SK-N-SH treated with all-trans-retinoic acid at 6 μM for 48 hours (cell line): ENCODE measurements at regions not wholly inside any gene's neighbourhood (a gene's known extent, or its start where the extent isn't known, plus 50 kb on each side); places are given as distances from the start of the nearest gene placed in this dataset.

ENCODE experiments used
- ATAC-seq: fragments of 200-7000 bp; cut with Tn5 transposase; 3 replicates; pipeline ENCODE4 v1.9.1; 2020; ENCODE audit warnings: mild to moderate bottlenecking, moderate library complexity
- ARNTL ChIP-seq: fragments of 450-650 bp; formaldehyde crosslinking; IDR thresholded peaks from 2 replicates; pipeline ENCODE4 v1.5.0; 2020; ENCODE audit warnings: low read depth, mild to moderate bottlenecking, moderate library complexity, borderline replicate concordance
- BACH2 ChIP-seq: fragments of 250-450 bp; sonication (Bioruptor Pico); IDR thresholded peaks from 2 replicates; pipeline ENCODE4 v1.9.0; 2021; ENCODE audit warnings: mild to moderate bottlenecking, borderline replicate concordance
- CSDC2 ChIP-seq: fragments of 250-450 bp; sonication (Bioruptor Pico); IDR thresholded peaks from 2 replicates; pipeline ENCODE4 v1.5.0; 2020; ENCODE audit warnings: mild to moderate bottlenecking, moderate library complexity
- ESRRG ChIP-seq: fragments of 250-450 bp; sonication (Bioruptor Pico); IDR thresholded peaks from 2 replicates; pipeline ENCODE4 v1.6.1; 2021; ENCODE audit warnings: mild to moderate bottlenecking
- GLIS3 ChIP-seq: fragments of 250-450 bp; sonication (Bioruptor Pico); IDR thresholded peaks from 2 replicates; pipeline ENCODE4 v1.5.0; 2020; ENCODE audit warnings: mild to moderate bottlenecking, moderate library complexity
- ISL1 ChIP-seq: fragments of 250-450 bp; sonication (Bioruptor Pico); IDR thresholded peaks from 2 replicates; pipeline ENCODE4 v2.1.2; 2022; ENCODE audit warnings: mild to moderate bottlenecking, moderate library complexity
- OSR1 ChIP-seq: fragments of 250-450 bp; sonication (Bioruptor Pico); IDR thresholded peaks from 2 replicates; pipeline ENCODE4 v1.8.0; 2022; ENCODE audit warnings: moderate library complexity, mild to moderate bottlenecking, inconsistent platforms
- PPARA ChIP-seq: fragments of 250-450 bp; sonication (Bioruptor Pico); IDR thresholded peaks from 2 replicates; pipeline ENCODE4 v1.5.0; 2020; ENCODE audit warnings: mild to moderate bottlenecking, borderline replicate concordance
- RARB ChIP-seq: fragments of 250-450 bp; sonication (Bioruptor Pico); IDR thresholded peaks from 2 replicates; pipeline ENCODE4 v1.8.0; 2021; ENCODE audit warnings: mild to moderate bottlenecking, moderate library complexity
- SNAI2 ChIP-seq: fragments of 250-450 bp; sonication (Bioruptor Pico); IDR thresholded peaks from 2 replicates; pipeline ENCODE4 v1.5.0; 2020; ENCODE audit warnings: mild to moderate bottlenecking, moderate library complexity
- TOX ChIP-seq: fragments of 250-450 bp; sonication (Bioruptor Pico); IDR thresholded peaks from 2 replicates; pipeline ENCODE4 v1.8.0; 2021; ENCODE audit warnings: mild to moderate bottlenecking, moderate library complexity, borderline replicate concordance
- ZC3H10 ChIP-seq: fragments of 250-450 bp; sonication (Bioruptor Pico); IDR thresholded peaks from 2 replicates; pipeline ENCODE4 v1.5.1; 2021; ENCODE audit warnings: mild to moderate bottlenecking, moderate library complexity
- ZFP3 ChIP-seq: fragments of 250-450 bp; sonication (Bioruptor Pico); IDR thresholded peaks from 2 replicates; pipeline ENCODE4 v1.5.0; 2020; ENCODE audit warnings: mild to moderate bottlenecking, moderate library complexity
- ZFP30 ChIP-seq: fragments of 450-650 bp; formaldehyde crosslinking; IDR thresholded peaks from 2 replicates; pipeline ENCODE4 v1.5.0; 2022; ENCODE audit warnings: mild to moderate bottlenecking, moderate library complexity
- ZNF70 ChIP-seq: fragments of 450-650 bp; formaldehyde crosslinking; IDR thresholded peaks from 2 replicates; pipeline ENCODE4 v1.5.0; 2020; ENCODE audit warnings: mild to moderate bottlenecking, moderate library complexity
- ZNF8 ChIP-seq: fragments of 450-650 bp; formaldehyde crosslinking; IDR thresholded peaks from 2 replicates; pipeline ENCODE4 v1.5.0; 2020; ENCODE audit warnings: mild to moderate bottlenecking, moderate library complexity
- TF ChIP-seq, protein P1 (sequence below): fragments of 250-450 bp; sonication (Bioruptor Pico); IDR thresholded peaks from 2 replicates; pipeline ENCODE4 v1.5.1; 2021; ENCODE audit warnings: mild to moderate bottlenecking, moderate library complexity
- TF ChIP-seq, protein P2 (sequence below): fragments of 250-450 bp; sonication (Bioruptor Pico); IDR thresholded peaks from 2 replicates; pipeline ENCODE4 v1.5.0; 2020; ENCODE audit warnings: mild to moderate bottlenecking, moderate library complexity
- TF ChIP-seq, protein P3 (sequence below): fragments of 250-450 bp; sonication (Bioruptor Pico); IDR thresholded peaks from 2 replicates; pipeline ENCODE4 v1.8.0; 2021; ENCODE audit warnings: low read depth, mild to moderate bottlenecking, moderate library complexity, borderline replicate concordance
- TF ChIP-seq, protein P4 (sequence below): fragments of 250-450 bp; sonication (Bioruptor Pico); IDR thresholded peaks from 2 replicates; pipeline ENCODE4 v1.8.0; 2020; ENCODE audit warnings: mild to moderate bottlenecking, moderate library complexity, borderline replicate concordance
- TF ChIP-seq, protein P5 (sequence below): fragments of 250-450 bp; sonication (Bioruptor Pico); IDR thresholded peaks from 2 replicates; pipeline ENCODE4 v1.5.1; 2020; ENCODE audit warnings: low read depth, mild to moderate bottlenecking, moderate library complexity

DNA sequence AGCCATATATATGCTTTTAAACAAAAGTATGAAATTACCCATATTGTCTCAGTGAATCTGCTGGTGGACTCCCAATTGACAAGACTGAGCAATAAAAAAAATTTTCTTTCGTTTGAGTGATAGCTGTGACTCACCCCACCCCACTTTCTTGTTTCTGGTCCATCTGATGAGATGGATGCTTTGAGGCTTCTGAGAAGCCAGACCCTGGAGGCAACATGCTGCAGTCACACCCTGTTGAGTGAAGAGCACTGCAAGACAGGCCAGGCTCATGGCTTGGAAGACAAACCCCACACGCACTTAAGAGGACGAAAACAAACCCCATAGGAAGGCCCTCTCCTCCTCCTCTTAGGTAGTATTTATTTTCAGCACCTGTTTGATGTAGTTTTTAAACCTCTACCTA, 276.0 kb upstream of the TTC14 start:
- no peak for ATAC-seq
- no peak for TF ChIP-seq ZNF70 (CRISPR knock-in tag)
- TF ChIP-seq SNAI2, result no peak
- no peak for TF ChIP-seq RARB (CRISPR knock-in tag)
- TF ChIP-seq TOX (CRISPR knock-in tag), result no peak

DNA sequence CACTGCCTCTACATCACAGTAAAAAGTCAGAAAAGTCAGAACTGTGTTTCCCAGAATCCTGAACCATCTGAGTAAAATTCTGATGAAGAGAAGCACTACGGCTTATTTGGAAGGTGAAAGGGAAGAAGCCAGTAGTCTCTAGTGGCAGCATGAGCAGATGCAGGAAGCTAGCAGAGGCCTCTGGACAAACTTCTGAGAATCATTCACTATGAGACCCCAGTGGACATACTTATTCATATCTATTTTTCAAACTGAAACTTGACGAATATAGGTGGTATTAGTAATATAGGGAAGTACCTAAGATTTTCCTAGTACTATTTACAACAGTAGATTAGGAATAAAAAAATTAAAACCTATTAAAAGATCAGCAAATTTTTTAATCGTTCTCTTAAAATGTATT, 272.8 kb upstream of the TTC14 start:
- TF ChIP-seq, protein P1, sequence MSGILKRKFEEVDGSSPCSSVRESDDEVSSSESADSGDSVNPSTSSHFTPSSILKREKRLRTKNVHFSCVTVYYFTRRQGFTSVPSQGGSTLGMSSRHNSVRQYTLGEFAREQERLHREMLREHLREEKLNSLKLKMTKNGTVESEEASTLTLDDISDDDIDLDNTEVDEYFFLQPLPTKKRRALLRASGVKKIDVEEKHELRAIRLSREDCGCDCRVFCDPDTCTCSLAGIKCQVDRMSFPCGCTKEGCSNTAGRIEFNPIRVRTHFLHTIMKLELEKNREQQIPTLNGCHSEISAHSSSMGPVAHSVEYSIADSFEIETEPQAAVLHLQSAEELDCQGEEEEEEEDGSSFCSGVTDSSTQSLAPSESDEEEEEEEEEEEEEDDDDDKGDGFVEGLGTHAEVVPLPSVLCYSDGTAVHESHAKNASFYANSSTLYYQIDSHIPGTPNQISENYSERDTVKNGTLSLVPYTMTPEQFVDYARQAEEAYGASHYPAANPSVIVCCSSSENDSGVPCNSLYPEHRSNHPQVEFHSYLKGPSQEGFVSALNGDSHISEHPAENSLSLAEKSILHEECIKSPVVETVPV (CRISPR knock-in tag), result no peak
- no peak for TF ChIP-seq CSDC2
- no peak for ATAC-seq

DNA sequence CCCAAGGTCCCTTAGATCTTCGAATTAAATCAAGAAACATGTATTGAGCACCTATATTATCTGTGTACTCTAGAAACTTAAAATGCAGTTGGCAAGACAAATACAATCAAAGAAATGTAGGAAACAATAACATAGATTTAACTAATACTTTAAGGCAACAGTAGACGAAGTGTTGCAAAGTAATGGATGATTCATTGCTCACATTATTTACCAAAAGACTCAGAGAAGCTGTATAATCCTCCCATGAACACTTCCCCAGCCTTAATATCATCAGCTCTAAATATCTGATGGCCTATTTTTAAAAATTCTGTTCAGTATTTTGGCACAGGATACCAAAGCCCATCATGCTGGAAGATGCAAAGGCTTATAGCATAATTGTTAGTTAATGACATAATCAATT, 272.1 kb upstream of the TTC14 start:
- TF ChIP-seq GLIS3 (no peak), ESRRG (CRISPR knock-in tag) (no peak), ZFP3 (CRISPR knock-in tag) (no peak), SNAI2 (no peak), OSR1 (CRISPR knock-in tag) (no peak), BACH2 (CRISPR knock-in tag) (no peak), ARNTL (CRISPR knock-in tag) (no peak)
- TF ChIP-seq, protein P2, sequence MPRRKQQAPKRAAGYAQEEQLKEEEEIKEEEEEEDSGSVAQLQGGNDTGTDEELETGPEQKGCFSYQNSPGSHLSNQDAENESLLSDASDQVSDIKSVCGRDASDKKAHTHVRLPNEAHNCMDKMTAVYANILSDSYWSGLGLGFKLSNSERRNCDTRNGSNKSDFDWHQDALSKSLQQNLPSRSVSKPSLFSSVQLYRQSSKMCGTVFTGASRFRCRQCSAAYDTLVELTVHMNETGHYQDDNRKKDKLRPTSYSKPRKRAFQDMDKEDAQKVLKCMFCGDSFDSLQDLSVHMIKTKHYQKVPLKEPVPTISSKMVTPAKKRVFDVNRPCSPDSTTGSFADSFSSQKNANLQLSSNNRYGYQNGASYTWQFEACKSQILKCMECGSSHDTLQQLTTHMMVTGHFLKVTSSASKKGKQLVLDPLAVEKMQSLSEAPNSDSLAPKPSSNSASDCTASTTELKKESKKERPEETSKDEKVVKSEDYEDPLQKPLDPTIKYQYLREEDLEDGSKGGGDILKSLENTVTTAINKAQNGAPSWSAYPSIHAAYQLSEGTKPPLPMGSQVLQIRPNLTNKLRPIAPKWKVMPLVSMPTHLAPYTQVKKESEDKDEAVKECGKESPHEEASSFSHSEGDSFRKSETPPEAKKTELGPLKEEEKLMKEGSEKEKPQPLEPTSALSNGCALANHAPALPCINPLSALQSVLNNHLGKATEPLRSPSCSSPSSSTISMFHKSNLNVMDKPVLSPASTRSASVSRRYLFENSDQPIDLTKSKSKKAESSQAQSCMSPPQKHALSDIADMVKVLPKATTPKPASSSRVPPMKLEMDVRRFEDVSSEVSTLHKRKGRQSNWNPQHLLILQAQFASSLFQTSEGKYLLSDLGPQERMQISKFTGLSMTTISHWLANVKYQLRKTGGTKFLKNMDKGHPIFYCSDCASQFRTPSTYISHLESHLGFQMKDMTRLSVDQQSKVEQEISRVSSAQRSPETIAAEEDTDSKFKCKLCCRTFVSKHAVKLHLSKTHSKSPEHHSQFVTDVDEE, result no peak
- TF ChIP-seq, protein P3, sequence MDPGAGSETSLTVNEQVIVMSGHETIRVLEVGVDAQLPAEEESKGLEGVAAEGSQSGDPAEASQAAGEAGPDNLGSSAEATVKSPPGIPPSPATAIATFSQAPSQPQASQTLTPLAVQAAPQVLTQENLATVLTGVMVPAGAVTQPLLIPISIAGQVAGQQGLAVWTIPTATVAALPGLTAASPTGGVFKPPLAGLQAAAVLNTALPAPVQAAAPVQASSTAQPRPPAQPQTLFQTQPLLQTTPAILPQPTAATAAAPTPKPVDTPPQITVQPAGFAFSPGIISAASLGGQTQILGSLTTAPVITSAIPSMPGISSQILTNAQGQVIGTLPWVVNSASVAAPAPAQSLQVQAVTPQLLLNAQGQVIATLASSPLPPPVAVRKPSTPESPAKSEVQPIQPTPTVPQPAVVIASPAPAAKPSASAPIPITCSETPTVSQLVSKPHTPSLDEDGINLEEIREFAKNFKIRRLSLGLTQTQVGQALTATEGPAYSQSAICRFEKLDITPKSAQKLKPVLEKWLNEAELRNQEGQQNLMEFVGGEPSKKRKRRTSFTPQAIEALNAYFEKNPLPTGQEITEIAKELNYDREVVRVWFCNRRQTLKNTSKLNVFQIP (CRISPR knock-in tag), result no peak
- TF ChIP-seq, protein P4, sequence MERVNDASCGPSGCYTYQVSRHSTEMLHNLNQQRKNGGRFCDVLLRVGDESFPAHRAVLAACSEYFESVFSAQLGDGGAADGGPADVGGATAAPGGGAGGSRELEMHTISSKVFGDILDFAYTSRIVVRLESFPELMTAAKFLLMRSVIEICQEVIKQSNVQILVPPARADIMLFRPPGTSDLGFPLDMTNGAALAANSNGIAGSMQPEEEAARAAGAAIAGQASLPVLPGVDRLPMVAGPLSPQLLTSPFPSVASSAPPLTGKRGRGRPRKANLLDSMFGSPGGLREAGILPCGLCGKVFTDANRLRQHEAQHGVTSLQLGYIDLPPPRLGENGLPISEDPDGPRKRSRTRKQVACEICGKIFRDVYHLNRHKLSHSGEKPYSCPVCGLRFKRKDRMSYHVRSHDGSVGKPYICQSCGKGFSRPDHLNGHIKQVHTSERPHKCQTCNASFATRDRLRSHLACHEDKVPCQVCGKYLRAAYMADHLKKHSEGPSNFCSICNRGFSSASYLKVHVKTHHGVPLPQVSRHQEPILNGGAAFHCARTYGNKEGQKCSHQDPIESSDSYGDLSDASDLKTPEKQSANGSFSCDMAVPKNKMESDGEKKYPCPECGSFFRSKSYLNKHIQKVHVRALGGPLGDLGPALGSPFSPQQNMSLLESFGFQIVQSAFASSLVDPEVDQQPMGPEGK (CRISPR knock-in tag), result no peak
- ATAC-seq, result no peak

DNA sequence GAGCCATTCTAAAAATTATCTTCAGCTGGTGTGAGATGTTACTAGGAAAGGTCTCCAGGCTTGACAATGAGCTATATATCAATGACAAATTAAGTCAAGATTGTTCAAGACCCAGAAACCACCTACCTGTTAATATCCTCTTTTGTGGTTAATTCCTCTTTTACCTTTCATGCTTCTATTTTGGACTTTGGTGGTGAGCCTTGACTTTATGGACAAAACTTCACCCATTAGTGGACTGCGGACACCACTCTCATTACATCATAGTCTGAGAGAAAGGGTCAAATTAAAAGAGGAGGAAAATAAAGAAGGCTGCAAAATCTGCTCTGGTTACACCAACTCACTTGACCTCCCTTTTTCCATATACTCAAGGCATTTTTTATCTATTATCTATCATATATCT, 271.5 kb upstream of the TTC14 start:
- ATAC-seq, result no peak
- no peak for TF ChIP-seq TOX (CRISPR knock-in tag)
- no peak for TF ChIP-seq ESRRG (CRISPR knock-in tag)
- TF ChIP-seq ZNF8, result no peak
- TF ChIP-seq GLIS3, result no peak
- TF ChIP-seq ZC3H10 (CRISPR knock-in tag), result no peak
- no peak for TF ChIP-seq ZNF70 (CRISPR knock-in tag)
- no peak for TF ChIP-seq BACH2 (CRISPR knock-in tag)
- TF ChIP-seq SNAI2, result no peak
- TF ChIP-seq, protein P5, sequence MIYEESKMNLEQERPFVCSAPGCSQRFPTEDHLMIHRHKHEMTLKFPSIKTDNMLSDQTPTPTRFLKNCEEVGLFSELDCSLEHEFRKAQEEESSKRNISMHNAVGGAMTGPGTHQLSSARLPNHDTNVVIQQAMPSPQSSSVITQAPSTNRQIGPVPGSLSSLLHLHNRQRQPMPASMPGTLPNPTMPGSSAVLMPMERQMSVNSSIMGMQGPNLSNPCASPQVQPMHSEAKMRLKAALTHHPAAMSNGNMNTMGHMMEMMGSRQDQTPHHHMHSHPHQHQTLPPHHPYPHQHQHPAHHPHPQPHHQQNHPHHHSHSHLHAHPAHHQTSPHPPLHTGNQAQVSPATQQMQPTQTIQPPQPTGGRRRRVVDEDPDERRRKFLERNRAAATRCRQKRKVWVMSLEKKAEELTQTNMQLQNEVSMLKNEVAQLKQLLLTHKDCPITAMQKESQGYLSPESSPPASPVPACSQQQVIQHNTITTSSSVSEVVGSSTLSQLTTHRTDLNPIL (CRISPR knock-in tag), result no peak
- no peak for TF ChIP-seq RARB (CRISPR knock-in tag)
- TF ChIP-seq, protein P1 (CRISPR knock-in tag), result no peak
- TF ChIP-seq PPARA (CRISPR knock-in tag), result no peak
- TF ChIP-seq, protein P2, result no peak
- no peak for TF ChIP-seq ARNTL (CRISPR knock-in tag)
- TF ChIP-seq ZFP30 (CRISPR knock-in tag), result no peak
- TF ChIP-seq ISL1, result no peak
- no peak for TF ChIP-seq CSDC2
- TF ChIP-seq OSR1 (CRISPR knock-in tag), result no peak
